ENCODE measurements at regions not wholly inside any gene's neighbourhood (a gene's known extent, or its start where the extent isn't known, plus 50 kb on each side); places are given as distances from the start of the nearest gene placed in this dataset.

GRCh38 chr10:71069909-71070666, 142.3 kb upstream of the UNC5B start:
- TF ChIP-seq EZH2 (IDR thresholded peaks at IDR 0.05; ENCODE audit: insufficient read depth, poor library complexity, severe bottlenecking): no peak
- TF ChIP-seq EZH2phosphoT487 (IDR thresholded peaks at IDR 0.05; ENCODE audit: insufficient read depth, low read depth): no peak
